ENCODE measurements at regions not wholly inside any gene's neighbourhood (a gene's known extent, or its start where the extent isn't known, plus 50 kb on each side); places are given as distances from the start of the nearest gene placed in this dataset.

GRCh38 chr2:20559277-20559676 lies 91.6 kb downstream of the HS1BP3 start:
- Mint-ChIP-seq H3K36me3 (ENCODE audit: unreplicated experiment) (no peaks in the 10 kb centered on the region), H3K4me3 (ENCODE audit: unreplicated experiment) (no peak overlapping the region), H3K4me1 (ENCODE audit: low read depth, unreplicated experiment) (peaks cover 11% of the 10 kb centered on the region), H3K27me3 (ENCODE audit: unreplicated experiment) (peaks cover 6% of the 10 kb centered on the region), H3K27ac (ENCODE audit: unreplicated experiment) (no peak overlapping the region), H3K9me3 (ENCODE audit: unreplicated experiment) (peaks cover 3% of the 10 kb centered on the region)
- no peak for TF ChIP-seq CTCF (IDR thresholded peaks at IDR 0.05; ENCODE audit: partially characterized antibody, unreplicated experiment)
- no peak for DNase-seq

GRCh38 chr2:20560011-20560410 lies 90.9 kb downstream of the HS1BP3 start:
- Mint-ChIP-seq H3K27ac (ENCODE audit: unreplicated experiment) (no peak overlapping the region), H3K4me3 (ENCODE audit: unreplicated experiment) (no peak overlapping the region), H3K27me3 (ENCODE audit: unreplicated experiment) (peaks cover 6% of the 10 kb centered on the region), H3K36me3 (ENCODE audit: unreplicated experiment) (no peaks in the 10 kb centered on the region), H3K9me3 (ENCODE audit: unreplicated experiment) (peaks cover 3% of the 10 kb centered on the region), H3K4me1 (ENCODE audit: low read depth, unreplicated experiment) (peaks cover 11% of the 10 kb centered on the region)
- no peak for DNase-seq
- TF ChIP-seq CTCF (IDR thresholded peaks at IDR 0.05; ENCODE audit: partially characterized antibody, unreplicated experiment) = no peak

GRCh38 chr2:20560891-20561636 lies 89.8 kb downstream of the HS1BP3 start:
- H3K4me1 Mint-ChIP-seq (ENCODE audit: low read depth, unreplicated experiment) = peaks cover 13% of the 10 kb centered on the region
- H3K4me3 Mint-ChIP-seq (ENCODE audit: unreplicated experiment) = no peak overlapping the region
- H3K9me3 Mint-ChIP-seq (ENCODE audit: unreplicated experiment) = peaks cover 3% of the 10 kb centered on the region
- no peak for TF ChIP-seq CTCF (IDR thresholded peaks at IDR 0.05; ENCODE audit: partially characterized antibody, unreplicated experiment)
- DNase-seq = no peak
- H3K36me3 Mint-ChIP-seq (ENCODE audit: unreplicated experiment) = no peaks in the 10 kb centered on the region
- peaks cover 6% of the 10 kb centered on the region for H3K27me3 Mint-ChIP-seq (ENCODE audit: unreplicated experiment)
- H3K27ac Mint-ChIP-seq (ENCODE audit: unreplicated experiment) = no peak overlapping the region

GRCh38 chr2:20561637-20562454 lies 89.1 kb downstream of the HS1BP3 start:
- no peak for TF ChIP-seq CTCF (IDR thresholded peaks at IDR 0.05; ENCODE audit: partially characterized antibody, unreplicated experiment)
- peaks cover 6% of the 10 kb centered on the region for H3K27me3 Mint-ChIP-seq (ENCODE audit: unreplicated experiment)
- no peak overlapping the region for H3K27ac Mint-ChIP-seq (ENCODE audit: unreplicated experiment)
- H3K9me3 Mint-ChIP-seq (ENCODE audit: unreplicated experiment) = peaks cover 3% of the 10 kb centered on the region
- H3K4me3 Mint-ChIP-seq (ENCODE audit: unreplicated experiment) = no peak overlapping the region
- H3K36me3 Mint-ChIP-seq (ENCODE audit: unreplicated experiment) = no peaks in the 10 kb centered on the region
- H3K4me1 Mint-ChIP-seq (ENCODE audit: low read depth, unreplicated experiment) = peaks cover 13% of the 10 kb centered on the region
- DNase-seq = no peak
